Tibial nerve (tissue), 4 donors: ENCODE measurements at regions not wholly inside any gene's neighbourhood (a gene's known extent, or its start where the extent isn't known, plus 50 kb on each side); places are given as distances from the start of the nearest gene placed in this dataset.

Source experiments
- CTCF ChIP-seq, 5 experiments: fragments of 200-600 bp in 3 of 5; fragments of 450-650 bp in 2 of 5; sonication (generic) in 3 of 5; IDR thresholded peaks; one replicate each; pipeline ENCODE4 v1.5.1; 2016 to 2019; ENCODE audit warnings: antibody characterized with exemption in 5 of 5, mild to moderate bottlenecking in 3 of 5, moderate library complexity in 2 of 5
- EP300 ChIP-seq, 2 donors: sonication (generic); formaldehyde crosslinking; IDR thresholded peaks; one replicate each; pipeline ENCODE4 v1.6.1; 2017; ENCODE audit warnings: antibody characterized with exemption in 2 of 2, mild to moderate bottlenecking in 1 of 2
- POLR2A ChIP-seq, 2 donors: fragments of 450-650 bp; IDR thresholded peaks; one replicate each; pipeline ENCODE4 v1.6.1; 2017; ENCODE audit warnings: antibody characterized with exemption in 2 of 2, mild to moderate bottlenecking in 2 of 2, moderate library complexity in 2 of 2

GRCh38 chr5:61649231-61649630, 317.2 kb downstream of the ZSWIM6 start:
- TF ChIP-seq POLR2A (IDR thresholded peaks at IDR 0.05) (no peak), CTCF (IDR thresholded peaks at IDR 0.05) (no peak), EP300 (IDR thresholded peaks at IDR 0.05) (no peak)
